HS-5 (cell line): ENCODE measurements at regions not wholly inside any gene's neighbourhood (a gene's known extent, or its start where the extent isn't known, plus 50 kb on each side); places are given as distances from the start of the nearest gene placed in this dataset.
"Not testable (repeated sequence)": the region's sequence is repeated elsewhere in the genome, so short reads cannot be mapped to it uniquely, and the experiment has no call there.

Source experiments
- DNase-seq: peaks from one replicate; pipeline ENCODE4 v3.0.0-alpha.2; 2012; ENCODE audit warnings: low read depth

GRCh38 chr12:80045594-80045993, 53.7 kb upstream of the OTOGL start:
- peak; percentile 44 for DNase-seq

GRCh38 chr12:80044694-80045046, 54.7 kb upstream of the OTOGL start:
- DNase-seq = peak; percentile 91

- peak; percentile 53 for DNase-seq
Observed at GRCh38 chr12:80041692-80042091, 57.6 kb upstream of the OTOGL start.

- no peak for DNase-seq
Observed at GRCh38 chr12:80041071-80041470, 58.3 kb upstream of the OTOGL start.

- peak; percentile 58 for DNase-seq
Observed at GRCh38 chr12:80040075-80040738, 59.1 kb upstream of the OTOGL start.

GRCh38 chr12:80038062-80038560, 61.2 kb upstream of the OTOGL start:
- DNase-seq = no peak

- peak; percentile 44 for DNase-seq
Observed at GRCh38 chr12:80033448-80033847, 65.9 kb upstream of the OTOGL start.

- no peak for DNase-seq
Observed at GRCh38 chr12:80032946-80033345, 66.4 kb upstream of the OTOGL start.

- no peak for DNase-seq
Observed at GRCh38 chr12:80031229-80031628, 68.1 kb upstream of the OTOGL start.

- DNase-seq = no peak
Observed at GRCh38 chr12:80025638-80026037, 73.7 kb upstream of the OTOGL start.

GRCh38 chr12:80019691-80020090, 79.6 kb upstream of the OTOGL start:
- DNase-seq = no peak

GRCh38 chr12:80018119-80018518, 81.2 kb upstream of the OTOGL start:
- DNase-seq = no peak

- no peak for DNase-seq
Observed at GRCh38 chr12:80017261-80017870, 82.0 kb upstream of the OTOGL start.

GRCh38 chr12:80016684-80017083, 81.8 kb upstream of the PPP1R12A start:
- no peak for DNase-seq

GRCh38 chr12:80015660-80016059, 80.8 kb upstream of the PPP1R12A start:
- no peak for DNase-seq

GRCh38 chr12:80003744-80004143, 68.8 kb upstream of the PPP1R12A start:
- not testable (repeated sequence) for DNase-seq

- no peak for DNase-seq
Observed at GRCh38 chr12:80001562-80001961, 66.7 kb upstream of the PPP1R12A start.

GRCh38 chr12:80000831-80001230, 65.9 kb upstream of the PPP1R12A start:
- DNase-seq = no peak

- no peak for DNase-seq
Observed at GRCh38 chr12:79998554-79998953, 63.7 kb upstream of the PPP1R12A start.

- DNase-seq = no peak
Observed at GRCh38 chr12:79997096-79997791, 62.3 kb upstream of the PPP1R12A start.

- DNase-seq = not testable (repeated sequence)
Observed at GRCh38 chr12:79995385-79996084, 60.6 kb upstream of the PPP1R12A start.

- DNase-seq = no peak
Observed at GRCh38 chr12:79993106-79993862, 58.4 kb upstream of the PPP1R12A start.
